Osteocyte (in vitro differentiated cells): ENCODE measurements at regions not wholly inside any gene's neighbourhood (a gene's known extent, or its start where the extent isn't known, plus 50 kb on each side); places are given as distances from the start of the nearest gene placed in this dataset.

ENCODE experiments used
- DNase-seq: peaks from one replicate; pipeline ENCODE4 v3.0.0; 2021; ENCODE audit warnings: mixed read lengths; ENCODE audit not compliant: unreplicated experiment; ENCODE audit errors: extremely low spot score
- H3K27ac Mint-ChIP-seq: one replicate; pipeline ENCODE4 v1.8.0; 2021; ENCODE audit warnings: mild to moderate bottlenecking, mixed read lengths; ENCODE audit not compliant: unreplicated experiment
- H3K27me3 Mint-ChIP-seq: one replicate; pipeline ENCODE4 v1.8.0; 2021; ENCODE audit warnings: mixed read lengths; ENCODE audit not compliant: unreplicated experiment
- H3K36me3 Mint-ChIP-seq: one replicate; pipeline ENCODE4 v1.8.0; 2021; ENCODE audit warnings: mixed read lengths; ENCODE audit not compliant: unreplicated experiment
- H3K4me1 Mint-ChIP-seq: one replicate; pipeline ENCODE4 v1.8.0; 2021; ENCODE audit warnings: mixed read lengths; ENCODE audit not compliant: unreplicated experiment
- H3K4me3 Mint-ChIP-seq: one replicate; pipeline ENCODE4 v1.8.0; 2021; ENCODE audit warnings: mild to moderate bottlenecking, moderate library complexity, mixed read lengths; ENCODE audit not compliant: unreplicated experiment
- H3K9me3 Mint-ChIP-seq: one replicate; pipeline ENCODE4 v1.8.0; 2021; ENCODE audit warnings: mixed read lengths; ENCODE audit not compliant: unreplicated experiment
- TF ChIP-seq, protein P1 (sequence below): fragments of 200-600 bp; sonication (generic); IDR thresholded peaks from 2 replicates; pipeline ENCODE4 v1.5.0; 2021; ENCODE audit warnings: antibody characterized with exemption, mild to moderate bottlenecking, moderate library complexity

DNA sequence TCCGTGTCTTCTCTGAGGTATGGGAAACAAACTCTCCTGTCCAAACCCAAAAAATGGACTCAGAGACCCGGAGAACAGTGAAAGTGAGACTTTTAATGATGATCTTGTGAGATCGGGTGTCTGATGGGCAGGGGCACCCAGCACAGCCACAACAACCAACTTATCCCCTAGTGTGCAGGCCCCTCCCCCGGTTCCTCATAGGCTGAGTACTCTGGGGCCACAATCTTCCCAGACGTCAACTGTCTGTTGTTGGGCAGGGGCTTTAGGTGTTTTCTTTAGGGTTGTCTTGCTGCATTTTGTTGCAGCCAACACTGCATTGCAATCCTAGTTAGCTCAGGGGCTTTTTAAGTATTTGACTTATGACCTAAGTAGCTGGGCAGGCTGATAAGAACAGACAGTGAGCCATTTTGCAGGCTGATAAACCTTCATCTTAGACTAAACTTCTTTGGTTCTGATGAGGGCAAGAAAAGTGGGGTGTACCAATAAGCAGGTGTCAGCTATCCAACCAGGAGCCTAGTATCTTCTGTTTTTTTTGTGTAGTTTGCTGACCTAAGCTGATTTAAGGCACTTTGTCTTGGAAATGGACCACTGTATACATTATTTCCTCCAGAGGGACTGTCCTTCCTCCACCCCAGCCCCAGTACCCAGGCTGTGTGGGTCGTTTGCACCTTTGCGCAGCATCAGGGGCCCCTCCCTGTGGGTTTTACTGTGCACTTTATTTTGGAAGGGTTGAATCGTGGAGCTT, 1323.6 kb downstream of the TBC1D22A start:
- H3K9me3 Mint-ChIP-seq = no peaks in the 10 kb centered on the region
- H3K4me3 Mint-ChIP-seq = no peak overlapping the region
- no peaks in the 10 kb centered on the region for H3K36me3 Mint-ChIP-seq
- no peak overlapping the region for H3K27ac Mint-ChIP-seq
- peaks cover 12% of the 10 kb centered on the region for H3K4me1 Mint-ChIP-seq
- no peak for DNase-seq
- peaks cover 3% of the 10 kb centered on the region for H3K27me3 Mint-ChIP-seq
- TF ChIP-seq, protein P1, sequence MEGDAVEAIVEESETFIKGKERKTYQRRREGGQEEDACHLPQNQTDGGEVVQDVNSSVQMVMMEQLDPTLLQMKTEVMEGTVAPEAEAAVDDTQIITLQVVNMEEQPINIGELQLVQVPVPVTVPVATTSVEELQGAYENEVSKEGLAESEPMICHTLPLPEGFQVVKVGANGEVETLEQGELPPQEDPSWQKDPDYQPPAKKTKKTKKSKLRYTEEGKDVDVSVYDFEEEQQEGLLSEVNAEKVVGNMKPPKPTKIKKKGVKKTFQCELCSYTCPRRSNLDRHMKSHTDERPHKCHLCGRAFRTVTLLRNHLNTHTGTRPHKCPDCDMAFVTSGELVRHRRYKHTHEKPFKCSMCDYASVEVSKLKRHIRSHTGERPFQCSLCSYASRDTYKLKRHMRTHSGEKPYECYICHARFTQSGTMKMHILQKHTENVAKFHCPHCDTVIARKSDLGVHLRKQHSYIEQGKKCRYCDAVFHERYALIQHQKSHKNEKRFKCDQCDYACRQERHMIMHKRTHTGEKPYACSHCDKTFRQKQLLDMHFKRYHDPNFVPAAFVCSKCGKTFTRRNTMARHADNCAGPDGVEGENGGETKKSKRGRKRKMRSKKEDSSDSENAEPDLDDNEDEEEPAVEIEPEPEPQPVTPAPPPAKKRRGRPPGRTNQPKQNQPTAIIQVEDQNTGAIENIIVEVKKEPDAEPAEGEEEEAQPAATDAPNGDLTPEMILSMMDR = no peak

DNA sequence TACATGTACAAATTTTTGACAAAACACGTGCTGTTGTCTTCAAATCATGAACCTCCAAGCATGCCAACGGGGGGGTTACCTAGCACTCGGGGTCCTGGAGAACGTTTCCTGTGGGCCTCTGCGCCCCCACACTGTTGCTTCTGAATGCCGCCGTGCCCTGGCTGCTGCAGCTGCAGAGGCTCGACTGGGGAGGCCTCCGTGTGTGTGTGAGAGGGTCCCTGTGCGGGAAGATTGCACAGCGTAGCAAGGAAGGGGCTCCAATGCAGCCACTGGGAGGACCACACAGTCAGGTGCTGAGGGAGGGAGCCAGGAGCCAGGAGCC, 1322.2 kb downstream of the TBC1D22A start:
- H3K4me3 Mint-ChIP-seq = no peak overlapping the region
- H3K9me3 Mint-ChIP-seq = no peaks in the 10 kb centered on the region
- peaks cover under 1% of the 10 kb centered on the region for H3K4me1 Mint-ChIP-seq
- TF ChIP-seq, protein P1 = no peak
- H3K36me3 Mint-ChIP-seq = no peaks in the 10 kb centered on the region
- no peak for DNase-seq
- peaks cover 3% of the 10 kb centered on the region for H3K27me3 Mint-ChIP-seq
- H3K27ac Mint-ChIP-seq = no peak overlapping the region

DNA sequence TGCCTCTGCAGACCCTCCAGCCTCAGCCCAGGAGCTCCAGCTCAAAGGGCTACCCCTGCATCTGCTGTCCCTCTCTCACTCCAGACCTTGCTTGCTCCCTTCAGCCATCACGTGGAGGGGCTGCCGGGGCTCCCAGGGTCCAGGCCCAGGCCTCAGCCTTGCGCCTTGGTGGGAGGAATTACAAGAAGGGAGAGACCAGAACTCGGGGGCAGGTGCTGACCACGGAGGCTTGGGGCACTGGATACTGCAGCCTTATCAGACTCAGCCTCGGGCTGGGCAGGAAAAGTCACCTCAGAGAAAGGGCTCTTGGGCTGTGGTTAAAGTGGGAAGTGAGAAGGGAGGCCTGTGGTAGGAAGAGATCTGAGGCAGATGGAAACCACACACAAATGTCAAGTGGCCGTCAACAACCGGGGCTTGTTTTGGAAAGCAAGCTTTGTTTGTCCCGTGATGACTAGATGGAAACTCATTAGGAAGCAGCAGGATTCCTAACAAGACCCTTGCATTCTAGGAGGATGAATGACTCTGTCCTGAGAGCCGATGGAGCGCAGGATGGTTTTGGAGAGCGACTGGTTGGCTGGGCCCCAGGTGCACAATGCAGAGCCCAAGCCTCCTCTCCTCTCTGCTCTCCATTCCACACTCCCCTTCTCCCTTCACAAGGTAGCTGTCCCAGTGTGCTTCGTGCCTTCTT, 1321.7 kb downstream of the TBC1D22A start:
- H3K4me3 Mint-ChIP-seq = no peak overlapping the region

DNA sequence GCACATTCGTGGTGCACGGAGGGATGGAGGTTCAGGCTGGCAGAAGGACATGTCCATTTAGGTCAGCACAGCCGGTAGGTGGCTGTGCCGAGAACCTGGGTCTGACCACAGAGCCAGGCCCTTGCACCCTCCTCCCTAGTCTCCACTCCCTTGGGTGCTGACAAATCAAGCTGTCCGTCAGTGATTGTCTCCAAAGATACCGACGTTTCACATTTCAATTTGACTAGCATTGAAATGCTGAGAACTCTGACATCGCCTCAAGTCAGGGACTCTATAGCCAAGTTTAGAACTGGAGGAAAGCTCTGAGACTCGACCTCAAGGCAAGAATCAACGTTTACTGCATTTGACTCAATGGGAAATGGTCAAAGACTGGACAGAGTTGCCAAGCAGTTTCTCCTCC, 1321.1 kb downstream of the TBC1D22A start:
- H3K4me1 Mint-ChIP-seq = no peaks in the 10 kb centered on the region
- TF ChIP-seq, protein P1 = no peak
- H3K27ac Mint-ChIP-seq = no peak overlapping the region
- H3K36me3 Mint-ChIP-seq = no peaks in the 10 kb centered on the region
- H3K9me3 Mint-ChIP-seq = no peaks in the 10 kb centered on the region
- H3K4me3 Mint-ChIP-seq = no peak overlapping the region
- no peak for DNase-seq
- peaks cover 3% of the 10 kb centered on the region for H3K27me3 Mint-ChIP-seq

More for the DNA sequence above, 1321.7 kb downstream of the TBC1D22A start:
- H3K4me1 Mint-ChIP-seq = no peaks in the 10 kb centered on the region
- H3K27ac Mint-ChIP-seq = no peak overlapping the region
- peaks cover 3% of the 10 kb centered on the region for H3K27me3 Mint-ChIP-seq
- TF ChIP-seq, protein P1 = no peak
- no peaks in the 10 kb centered on the region for H3K36me3 Mint-ChIP-seq
- no peaks in the 10 kb centered on the region for H3K9me3 Mint-ChIP-seq
- no peak for DNase-seq

DNA sequence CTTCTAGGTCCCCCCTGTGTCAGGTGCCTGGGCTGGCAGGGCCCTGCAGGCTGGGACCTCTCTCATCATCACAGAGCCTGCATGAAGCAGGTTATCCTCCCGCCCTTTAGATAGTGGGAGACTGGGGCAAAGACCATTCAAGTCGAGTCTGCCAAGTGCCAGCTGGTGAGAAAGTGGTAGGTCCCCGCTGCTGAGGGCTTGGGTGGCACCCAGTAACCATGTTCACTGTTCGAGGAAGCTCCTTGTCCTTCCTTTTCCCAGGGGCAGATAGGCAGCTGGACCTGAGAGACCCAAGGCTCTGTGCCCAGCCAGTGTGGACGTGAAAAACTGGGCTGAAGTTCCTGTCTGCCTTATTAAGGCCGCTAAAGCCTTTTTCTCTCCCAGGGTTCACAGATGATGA, 1319.8 kb downstream of the TBC1D22A start:
- no peak overlapping the region for H3K27ac Mint-ChIP-seq
- peaks cover 3% of the 10 kb centered on the region for H3K27me3 Mint-ChIP-seq
- H3K4me1 Mint-ChIP-seq = no peaks in the 10 kb centered on the region
- H3K4me3 Mint-ChIP-seq = no peak overlapping the region
- TF ChIP-seq, protein P1 = no peak
- H3K9me3 Mint-ChIP-seq = no peaks in the 10 kb centered on the region
- DNase-seq = no peak
- no peaks in the 10 kb centered on the region for H3K36me3 Mint-ChIP-seq
